ENCODE measurements at regions not wholly inside any gene's neighbourhood (a gene's known extent, or its start where the extent isn't known, plus 50 kb on each side); places are given as distances from the start of the nearest gene placed in this dataset.

- no peak for DNase-seq
Measured at GRCh38 chr22:34845391-34845790, 220.6 kb upstream of the ISX start.

- no peak for DNase-seq
Measured at GRCh38 chr22:34847072-34847471, 218.9 kb upstream of the ISX start.

GRCh38 chr22:34849965-34850364 is 216.0 kb upstream of the ISX start:
- no peak for DNase-seq

- no peak for DNase-seq
Measured at GRCh38 chr22:34851918-34852662, 213.9 kb upstream of the ISX start.

GRCh38 chr22:34855471-34855870 is 210.5 kb upstream of the ISX start:
- DNase-seq: no peak

- no peak for DNase-seq
Measured at GRCh38 chr22:34858066-34858465, 207.9 kb upstream of the ISX start.

GRCh38 chr22:34861787-34862186 is 204.2 kb upstream of the ISX start:
- no peak for DNase-seq

- no peak for DNase-seq
Measured at GRCh38 chr22:34866081-34866480, 199.9 kb upstream of the ISX start.

GRCh38 chr22:34866495-34867131 is 199.3 kb upstream of the ISX start:
- DNase-seq: no peak

GRCh38 chr22:34877506-34877905 is 188.5 kb upstream of the ISX start:
- no peak for DNase-seq

GRCh38 chr22:34878171-34878570 is 187.8 kb upstream of the ISX start:
- no peak for DNase-seq

GRCh38 chr22:34879001-34879400 is 187.0 kb upstream of the ISX start:
- DNase-seq: no peak

- no peak for DNase-seq
Measured at GRCh38 chr22:34880662-34881061, 185.3 kb upstream of the ISX start.

- DNase-seq: no peak
Measured at GRCh38 chr22:34881453-34881852, 184.5 kb upstream of the ISX start.

GRCh38 chr22:34885852-34886251 is 180.1 kb upstream of the ISX start:
- no peak for DNase-seq

- no peak for DNase-seq
Measured at GRCh38 chr22:34886391-34886790, 179.6 kb upstream of the ISX start.

- DNase-seq: no peak
Measured at GRCh38 chr22:34886812-34887211, 179.1 kb upstream of the ISX start.

- DNase-seq: no peak
Measured at GRCh38 chr22:34897126-34897525, 168.8 kb upstream of the ISX start.

GRCh38 chr22:34902335-34902734 is 163.6 kb upstream of the ISX start:
- no peak for DNase-seq

- DNase-seq: no peak
Measured at GRCh38 chr22:34903416-34903815, 162.5 kb upstream of the ISX start.

- DNase-seq: no peak
Measured at GRCh38 chr22:34904486-34904885, 161.5 kb upstream of the ISX start.

- DNase-seq: no peak
Measured at GRCh38 chr22:34913826-34914225, 152.1 kb upstream of the ISX start.

GRCh38 chr22:34914846-34915245 is 151.1 kb upstream of the ISX start:
- no peak for DNase-seq

- DNase-seq: no peak
Measured at GRCh38 chr22:34917239-34917638, 148.7 kb upstream of the ISX start.

GRCh38 chr22:34931026-34931425 is 134.9 kb upstream of the ISX start:
- no peak for DNase-seq
